Immature natural killer cell (primary cell): ENCODE measurements at regions not wholly inside any gene's neighbourhood (a gene's known extent, or its start where the extent isn't known, plus 50 kb on each side); places are given as distances from the start of the nearest gene placed in this dataset.

ENCODE experiments used
- DNase-seq, 3 donors: peaks; one replicate each; pipeline ENCODE4 v3.0.0; 2022; ENCODE audit warnings: mixed read lengths in 1 of 3
- H3K27ac Mint-ChIP-seq, 6 donors: one replicate each; pipeline ENCODE4 v1.8.0; 2020; ENCODE audit warnings: mixed read lengths in 6 of 6, mild to moderate bottlenecking in 5 of 6, inconsistent platforms in 4 of 6, moderate library complexity in 3 of 6
- H3K27me3 Mint-ChIP-seq, 3 donors: one replicate each; pipeline ENCODE4 v1.8.0; 2020 to 2021; ENCODE audit warnings: low read depth in 3 of 3, mild to moderate bottlenecking in 3 of 3, mixed read lengths in 3 of 3, moderate library complexity in 3 of 3, inconsistent platforms in 1 of 3
- H3K36me3 Mint-ChIP-seq, 3 donors: one replicate each; pipeline ENCODE4 v1.8.0; 2020; ENCODE audit warnings: mixed read lengths in 3 of 3, inconsistent platforms in 2 of 3, mild to moderate bottlenecking in 2 of 3
- H3K4me1 Mint-ChIP-seq, 2 donors: one replicate each; pipeline ENCODE4 v1.8.0; 2020; ENCODE audit warnings: inconsistent platforms in 2 of 2, mild to moderate bottlenecking in 2 of 2, mixed read lengths in 2 of 2, moderate library complexity in 1 of 2
- H3K4me3 Mint-ChIP-seq, 5 donors: one replicate each; pipeline ENCODE4 v1.8.0; 2020; ENCODE audit warnings: mild to moderate bottlenecking in 5 of 5, mixed read lengths in 5 of 5, inconsistent platforms in 3 of 5, moderate library complexity in 3 of 5
- H3K9me3 Mint-ChIP-seq, 6 donors: one replicate each; pipeline ENCODE4 v1.8.0; 2020; ENCODE audit warnings: mild to moderate bottlenecking in 6 of 6, mixed read lengths in 6 of 6, inconsistent platforms in 4 of 6, moderate library complexity in 3 of 6

DNA sequence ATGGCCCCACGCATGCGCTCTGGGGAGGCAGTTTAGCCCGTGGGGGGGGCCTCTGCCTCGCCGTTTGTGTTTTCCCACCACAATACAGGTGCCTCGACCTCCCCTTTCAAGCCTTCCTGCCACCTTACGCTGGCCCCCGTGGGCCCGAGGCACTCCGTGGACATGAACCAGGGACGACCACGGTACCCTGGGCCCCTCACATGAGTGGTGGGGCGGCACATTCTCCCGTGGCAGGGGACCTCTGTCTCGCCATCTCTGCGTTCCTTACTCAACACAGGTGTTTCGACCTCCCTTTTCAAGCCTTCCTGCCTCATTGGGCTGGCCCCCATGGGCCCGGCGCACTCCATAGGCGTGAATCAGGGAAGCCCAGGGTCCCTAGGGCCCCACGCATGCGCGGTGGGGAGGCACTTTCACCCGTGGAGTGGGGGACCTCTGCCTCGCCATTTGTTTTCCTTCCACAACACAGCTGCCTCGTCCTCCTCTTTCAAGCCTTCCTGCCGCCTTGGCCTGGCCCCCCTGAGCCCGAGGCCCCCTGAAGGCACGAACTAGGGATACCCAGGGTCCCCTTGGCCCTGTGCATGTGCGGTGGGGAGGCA is 339.5 kb downstream of the ALG10 start:
- no peak overlapping the region for H3K4me3 Mint-ChIP-seq
- H3K27me3 Mint-ChIP-seq: peaks cover 0 to 3% (median 0%) of the 10 kb centered on the region in 3 donors
- H3K4me1 Mint-ChIP-seq: no peaks in the 10 kb centered on the region
- no peak overlapping the region for H3K27ac Mint-ChIP-seq
- no peaks in the 10 kb centered on the region for H3K36me3 Mint-ChIP-seq
- DNase-seq: no peak
- peaks cover 6 to 26% (median 17%) of the 10 kb centered on the region in 6 donors for H3K9me3 Mint-ChIP-seq

DNA sequence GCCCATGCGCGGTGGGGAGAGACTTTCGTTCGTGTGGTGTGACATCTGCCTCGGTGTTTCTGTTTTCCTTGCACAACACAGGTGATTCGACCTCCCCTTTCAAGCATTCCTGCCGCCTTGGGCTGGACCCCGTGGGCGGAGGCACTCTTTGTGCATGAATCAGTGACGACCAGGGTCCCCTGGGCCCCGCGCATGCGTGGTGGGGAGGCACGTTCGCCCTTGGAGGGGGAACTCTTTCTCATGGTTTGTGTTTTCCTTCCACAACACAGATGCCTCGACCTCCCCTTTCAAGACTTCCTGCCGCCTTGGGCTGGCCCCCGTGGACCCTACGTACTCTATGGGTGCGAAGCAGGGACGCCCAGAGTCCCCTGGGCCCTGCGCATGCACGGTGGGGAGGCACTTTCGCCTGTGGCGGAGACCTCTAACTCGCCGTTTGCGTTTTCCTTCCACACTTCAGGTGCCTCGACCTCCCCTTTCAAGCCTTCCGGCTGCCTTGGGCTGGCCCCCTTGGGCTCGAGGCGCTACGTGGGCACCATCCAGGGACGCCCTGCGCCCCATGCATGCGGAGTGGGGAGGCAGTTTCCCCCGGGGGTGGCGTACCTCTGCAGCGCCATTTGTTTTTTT is 340.9 kb downstream of the ALG10 start:
- Mint-ChIP-seq H3K36me3 (no peaks in the 10 kb centered on the region), H3K27ac (no peak overlapping the region), H3K4me1 (no peaks in the 10 kb centered on the region), H3K4me3 (no peak overlapping the region), H3K9me3 (peaks cover 11 to 26% (median 21%) of the 10 kb centered on the region in 6 donors), H3K27me3 (peaks cover 0 to 3% (median 0%) of the 10 kb centered on the region in 3 donors)
- no peak for DNase-seq

DNA sequence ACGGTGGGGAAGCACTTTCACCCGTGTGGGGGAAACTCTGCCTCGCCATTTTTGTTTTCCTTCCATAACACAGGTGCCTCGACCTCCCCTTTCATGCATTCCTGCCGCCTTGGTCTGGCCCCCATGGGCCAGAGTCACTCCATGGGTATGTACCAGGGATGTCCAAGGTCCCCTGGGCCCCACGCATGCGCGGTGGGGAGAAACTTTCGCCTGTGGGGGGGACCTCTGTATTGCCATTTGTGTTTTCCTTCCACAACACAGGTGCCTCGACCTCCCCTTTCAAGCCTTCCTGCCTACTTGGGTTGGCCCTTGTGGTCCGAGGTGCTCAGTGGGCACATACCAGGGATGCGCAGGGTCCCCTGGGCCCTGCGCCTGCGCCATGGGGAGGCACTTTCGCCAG is 345.8 kb downstream of the ALG10 start:
- DNase-seq: no peak
- H3K9me3 Mint-ChIP-seq: peaks cover 11 to 38% (median 24%) of the 10 kb centered on the region in 6 donors
- H3K27me3 Mint-ChIP-seq: peaks cover 0 to 4% (median 1%) of the 10 kb centered on the region in 3 donors
- H3K27ac Mint-ChIP-seq: no peak overlapping the region
- no peaks in the 10 kb centered on the region for H3K4me1 Mint-ChIP-seq
- no peaks in the 10 kb centered on the region for H3K36me3 Mint-ChIP-seq
- H3K4me3 Mint-ChIP-seq: no peak overlapping the region

DNA sequence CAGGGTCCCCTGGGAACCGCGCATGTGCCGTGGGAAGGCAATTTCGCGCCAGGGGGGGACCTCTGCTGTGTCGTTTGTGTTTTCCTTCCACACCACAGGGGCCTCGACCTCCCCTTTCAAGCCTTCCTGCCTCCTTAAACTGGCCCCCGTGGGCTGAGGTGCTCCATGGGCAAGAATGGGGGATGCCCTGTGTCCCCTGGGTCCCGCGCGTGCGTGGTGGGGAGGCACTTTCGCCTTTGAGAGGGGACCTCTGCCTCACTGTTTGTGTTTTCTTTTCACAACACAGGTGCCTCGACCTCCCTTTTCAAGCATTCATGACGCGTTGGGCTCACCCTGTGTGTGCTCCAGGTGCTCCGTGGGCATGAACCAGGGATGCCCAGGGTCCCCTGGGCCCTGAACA is 348.8 kb downstream of the ALG10 start:
- Mint-ChIP-seq H3K4me1 (no peaks in the 10 kb centered on the region), H3K27me3 (peaks cover 0 to 4% (median 0%) of the 10 kb centered on the region in 3 donors), H3K36me3 (no peaks in the 10 kb centered on the region), H3K9me3 (peaks cover 4 to 40% (median 21%) of the 10 kb centered on the region in 6 donors), H3K4me3 (no peak overlapping the region), H3K27ac (no peak overlapping the region)
- no peak for DNase-seq

DNA sequence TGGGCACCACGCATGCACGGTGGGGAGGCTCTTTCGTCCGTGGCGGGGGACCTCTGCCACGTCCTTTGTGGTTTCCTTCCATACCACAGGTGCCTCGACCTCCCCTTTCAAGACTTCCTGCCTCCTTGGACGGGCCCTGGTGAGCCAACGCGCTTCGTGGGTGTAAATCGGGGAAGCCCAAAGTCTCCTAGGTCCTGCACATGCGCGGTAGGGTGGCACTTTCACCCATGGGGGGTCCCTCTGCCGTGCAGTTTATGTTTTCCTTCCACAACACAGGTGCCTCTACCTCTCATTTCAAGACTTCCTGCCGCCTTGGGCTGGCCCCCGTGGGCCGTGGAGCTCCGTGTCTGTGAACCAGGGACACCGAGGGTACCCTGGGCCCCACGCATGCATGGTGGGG is 349.7 kb downstream of the ALG10 start:
- no peak for DNase-seq
- no peak overlapping the region for H3K4me3 Mint-ChIP-seq
- H3K27me3 Mint-ChIP-seq: peaks cover 0 to 4% (median 0%) of the 10 kb centered on the region in 3 donors
- H3K27ac Mint-ChIP-seq: no peak overlapping the region
- no peaks in the 10 kb centered on the region for H3K4me1 Mint-ChIP-seq
- peaks cover 10 to 39% (median 19%) of the 10 kb centered on the region in 6 donors for H3K9me3 Mint-ChIP-seq
- no peaks in the 10 kb centered on the region for H3K36me3 Mint-ChIP-seq

DNA sequence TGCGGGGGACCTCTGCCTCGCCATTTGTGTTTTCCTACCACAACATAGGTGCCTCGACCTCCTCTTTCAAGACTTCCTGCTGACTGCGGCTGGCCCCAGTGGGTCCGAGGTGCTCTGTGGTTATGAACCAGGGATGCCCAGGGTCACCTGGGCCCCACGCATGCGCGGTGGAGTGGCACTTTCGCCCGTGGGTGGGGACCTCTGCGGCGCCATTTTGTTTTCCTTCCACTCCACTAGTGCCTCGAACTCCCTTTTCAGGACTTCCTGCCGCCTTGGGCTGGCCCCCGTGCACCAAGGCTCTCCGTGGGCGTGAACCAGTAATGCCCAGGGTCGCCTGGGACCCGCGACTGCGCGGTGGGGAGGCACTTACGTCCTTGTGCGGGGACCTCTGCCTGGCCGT is 351.6 kb downstream of the ALG10 start:
- Mint-ChIP-seq H3K36me3 (no peaks in the 10 kb centered on the region), H3K4me3 (no peak overlapping the region), H3K27me3 (peaks cover 0 to 4% (median 0%) of the 10 kb centered on the region in 3 donors), H3K4me1 (no peaks in the 10 kb centered on the region), H3K27ac (no peak overlapping the region), H3K9me3 (peaks cover 11 to 31% (median 19%) of the 10 kb centered on the region in 6 donors)
- DNase-seq: no peak

DNA sequence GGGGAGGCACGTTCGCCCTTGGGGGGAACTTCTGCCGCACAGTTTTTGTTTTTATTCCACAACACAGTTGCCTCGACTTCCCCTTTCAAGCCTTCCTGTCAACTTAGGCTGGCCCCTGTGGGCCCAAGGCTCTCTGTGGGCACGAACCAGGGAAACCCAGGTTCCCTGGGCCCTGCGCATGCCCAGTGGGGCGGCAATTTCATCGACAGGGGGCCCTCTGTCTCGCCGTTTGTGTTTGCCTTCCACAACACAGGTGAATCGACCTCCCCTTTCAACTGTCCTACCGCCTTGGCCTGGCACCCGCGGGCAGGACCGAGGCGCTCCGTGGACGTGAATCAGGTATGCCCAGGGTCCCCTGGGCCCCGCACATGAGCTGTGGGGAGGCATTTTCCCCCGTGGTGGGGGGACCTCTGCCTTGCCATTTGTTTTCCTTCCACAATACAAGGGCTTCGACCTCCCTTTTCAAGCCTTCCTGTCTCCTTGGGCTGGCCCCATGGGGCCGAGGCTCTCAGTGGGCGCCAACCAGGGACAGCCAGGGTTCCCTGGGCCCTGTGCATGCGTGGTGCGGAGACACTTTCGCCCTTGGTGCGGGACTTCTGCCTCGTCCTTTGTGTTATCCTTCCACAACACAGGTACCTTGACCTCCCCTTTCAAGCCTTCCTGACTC is 354.0 kb downstream of the ALG10 start:
- Mint-ChIP-seq H3K4me1 (no peaks in the 10 kb centered on the region), H3K27ac (no peak overlapping the region), H3K4me3 (no peak overlapping the region), H3K9me3 (peaks cover 10 to 37% (median 22%) of the 10 kb centered on the region in 6 donors), H3K36me3 (no peaks in the 10 kb centered on the region), H3K27me3 (peaks cover 0 to 1% (median 0%) of the 10 kb centered on the region in 3 donors)
- DNase-seq: no peak

DNA sequence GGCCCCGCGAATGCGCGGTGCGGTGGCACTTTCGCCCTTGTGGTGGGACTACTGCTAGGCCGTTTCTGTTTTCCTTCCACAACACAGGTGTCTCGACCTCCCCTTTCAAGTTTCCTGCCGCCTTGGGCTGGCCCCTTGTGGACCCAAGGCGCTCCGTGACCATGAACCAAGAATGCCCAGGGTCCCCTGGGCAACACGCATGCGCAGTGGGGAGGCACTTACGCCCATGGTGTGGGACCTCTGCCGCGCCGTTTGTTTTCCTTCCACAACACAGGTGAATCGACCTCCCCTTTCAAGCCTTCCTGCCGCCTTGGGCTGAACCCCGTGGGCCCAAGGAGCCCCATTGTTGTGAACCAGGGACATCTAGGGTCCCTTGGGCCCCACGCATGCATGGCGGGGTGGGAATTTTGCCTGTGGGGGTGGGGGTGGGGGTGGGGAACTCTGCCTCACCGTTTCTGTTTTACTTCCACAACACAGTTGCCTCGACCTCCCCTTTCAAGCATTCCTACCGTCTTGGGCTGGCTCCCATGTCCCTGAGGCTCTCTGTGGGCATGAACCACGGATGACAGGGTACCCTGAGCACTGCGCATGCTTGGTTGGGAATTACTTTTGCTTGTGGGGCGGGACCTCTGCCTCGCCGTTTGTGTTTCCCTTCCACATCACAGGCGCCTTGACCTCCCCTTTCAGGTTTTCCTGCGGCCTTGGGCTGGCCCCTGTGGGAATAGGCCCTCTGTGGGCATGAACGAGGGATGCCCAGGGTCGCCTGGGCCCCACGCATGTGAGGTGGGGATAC is 355.1 kb downstream of the ALG10 start:
- no peak overlapping the region for H3K27ac Mint-ChIP-seq
- DNase-seq: no peak
- peaks cover 10 to 44% (median 23%) of the 10 kb centered on the region in 6 donors for H3K9me3 Mint-ChIP-seq
- H3K4me1 Mint-ChIP-seq: no peaks in the 10 kb centered on the region
- no peak overlapping the region for H3K4me3 Mint-ChIP-seq
- H3K36me3 Mint-ChIP-seq: no peaks in the 10 kb centered on the region
- H3K27me3 Mint-ChIP-seq: peaks cover 0 to 1% (median 0%) of the 10 kb centered on the region in 3 donors

DNA sequence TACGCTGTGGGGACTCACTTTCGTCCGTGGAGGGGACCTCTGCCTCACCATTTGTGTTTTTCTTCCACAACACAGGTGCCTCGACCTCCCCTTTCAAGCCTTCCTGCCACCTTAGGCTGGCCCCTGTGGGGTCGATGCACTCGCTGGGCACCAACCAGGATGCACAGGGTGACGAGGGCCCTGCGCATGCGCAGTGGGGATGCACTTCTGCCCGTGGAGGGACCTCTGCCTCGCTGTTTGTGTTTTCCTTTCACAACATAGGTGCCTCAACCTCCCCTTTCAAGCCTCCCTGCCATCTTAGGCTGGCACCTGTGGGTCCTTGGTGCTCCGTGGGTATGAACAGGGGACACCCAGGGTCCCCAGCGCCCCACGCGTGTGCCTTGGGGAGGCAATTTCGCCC is 356.8 kb downstream of the ALG10 start:
- peaks cover 0 to 2% (median 1%) of the 10 kb centered on the region in 3 donors for H3K27me3 Mint-ChIP-seq
- H3K4me1 Mint-ChIP-seq: no peaks in the 10 kb centered on the region
- H3K27ac Mint-ChIP-seq: no peak overlapping the region
- H3K9me3 Mint-ChIP-seq: peaks cover 10 to 50% (median 24%) of the 10 kb centered on the region in 6 donors
- no peak overlapping the region for H3K4me3 Mint-ChIP-seq
- DNase-seq: no peak
- H3K36me3 Mint-ChIP-seq: no peaks in the 10 kb centered on the region

DNA sequence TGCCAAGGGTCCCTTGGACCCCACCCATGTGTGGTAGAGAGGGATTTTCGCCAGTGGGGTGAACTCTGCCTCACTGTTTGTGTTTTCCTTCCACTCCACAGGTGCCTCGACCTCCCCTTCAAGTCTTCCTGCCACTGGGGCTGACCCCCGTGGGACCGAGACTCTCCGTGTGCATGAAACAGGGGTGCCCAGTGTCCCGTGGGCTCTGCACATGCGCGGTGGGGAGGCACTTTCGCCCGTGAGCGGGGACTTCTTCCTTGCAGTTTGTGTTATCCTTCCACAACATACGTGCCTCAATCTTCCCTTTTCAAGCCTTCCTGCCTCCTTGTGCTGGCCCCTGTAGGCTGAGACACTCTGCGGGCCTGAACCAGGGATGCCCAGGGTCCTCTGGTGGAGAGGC is 362.4 kb downstream of the ALG10 start:
- Mint-ChIP-seq H3K4me3 (no peak overlapping the region), H3K27me3 (peaks cover 0 to 4% (median 2%) of the 10 kb centered on the region in 3 donors), H3K9me3 (peaks cover 20 to 55% (median 36%) of the 10 kb centered on the region in 6 donors), H3K36me3 (no peaks in the 10 kb centered on the region), H3K27ac (no peak overlapping the region), H3K4me1 (no peaks in the 10 kb centered on the region)
- DNase-seq: no peak

DNA sequence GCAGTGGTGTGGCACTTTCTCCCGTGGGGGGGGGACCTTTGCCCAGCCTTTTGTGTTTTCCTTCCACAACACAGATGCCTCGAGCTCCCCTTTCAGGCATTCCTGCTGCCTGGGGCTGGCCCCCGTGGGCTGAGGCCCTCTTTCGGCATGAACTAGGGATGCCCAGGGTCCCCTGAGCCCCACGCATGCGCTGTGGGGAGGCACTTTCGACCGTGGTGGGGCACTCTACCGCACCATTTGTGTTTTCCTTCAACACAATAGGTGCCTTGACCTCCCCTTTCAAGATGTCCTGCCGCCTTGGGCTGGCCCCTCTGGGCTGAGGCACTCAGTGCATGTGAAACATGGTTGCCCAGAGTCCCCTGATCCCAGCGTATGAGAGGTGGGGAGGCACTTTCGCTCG is 363.7 kb downstream of the ALG10 start:
- Mint-ChIP-seq H3K4me1 (no peaks in the 10 kb centered on the region), H3K9me3 (peaks cover 18 to 52% (median 38%) of the 10 kb centered on the region in 6 donors), H3K36me3 (peaks cover 0 to 4% (median 0%) of the 10 kb centered on the region in 3 donors), H3K4me3 (no peak overlapping the region), H3K27me3 (peaks cover 0 to 3% (median 2%) of the 10 kb centered on the region in 3 donors), H3K27ac (no peak overlapping the region)
- DNase-seq: no peak

DNA sequence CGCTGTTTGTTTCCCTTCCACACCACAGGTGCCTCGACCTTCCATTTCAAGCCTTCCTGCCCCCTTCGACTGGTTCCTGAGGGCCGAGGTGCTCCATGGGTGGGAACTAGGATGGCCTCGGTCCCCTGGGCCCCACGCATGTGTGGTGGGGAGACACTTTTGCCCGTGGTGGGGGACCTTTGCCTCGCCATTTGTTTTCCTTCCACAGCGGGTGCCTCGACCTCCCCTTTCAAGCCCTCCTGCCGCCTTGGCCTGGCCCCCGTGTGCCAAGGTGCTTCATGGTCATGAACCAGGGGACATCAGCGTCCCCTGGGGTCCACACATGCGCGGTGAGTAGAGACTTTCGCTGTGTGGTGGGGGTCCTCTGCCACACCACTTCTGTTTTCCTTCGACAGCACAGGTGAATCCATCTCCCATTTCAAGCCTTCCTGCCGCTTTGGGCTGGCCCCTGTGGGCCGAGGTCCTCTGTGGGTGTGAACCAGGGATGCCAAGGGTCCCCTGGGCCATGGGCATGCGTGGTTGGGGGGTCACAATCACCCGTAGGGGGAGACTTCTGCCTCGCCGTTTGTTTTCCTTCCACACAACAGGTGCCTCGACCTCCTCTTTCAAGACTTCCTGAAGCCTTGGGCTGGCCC is 364.4 kb downstream of the ALG10 start:
- Mint-ChIP-seq H3K27me3 (peaks cover 0 to 3% (median 2%) of the 10 kb centered on the region in 3 donors), H3K4me1 (no peaks in the 10 kb centered on the region), H3K36me3 (peaks cover 0 to 5% (median 0%) of the 10 kb centered on the region in 3 donors), H3K27ac (no peak overlapping the region), H3K4me3 (no peak overlapping the region), H3K9me3 (peaks cover 18 to 55% (median 35%) of the 10 kb centered on the region in 6 donors)
- no peak for DNase-seq
